ENCODE measurements at regions not wholly inside any gene's neighbourhood (a gene's known extent, or its start where the extent isn't known, plus 50 kb on each side); places are given as distances from the start of the nearest gene placed in this dataset.

- DNase-seq (ENCODE audit: low read depth in 2 of 2), result no peak
Measured at GRCh38 chr3:170780955-170781354, 89.0 kb downstream of the RPL22L1 start.

GRCh38 chr3:170780471-170780870, 89.5 kb downstream of the RPL22L1 start:
- no peak for DNase-seq (ENCODE audit: low read depth in 2 of 2)

GRCh38 chr3:170778240-170779217, 91.5 kb downstream of the RPL22L1 start:
- no peak for DNase-seq (ENCODE audit: low read depth in 2 of 2)

- no peak for DNase-seq (ENCODE audit: low read depth in 2 of 2)
Measured at GRCh38 chr3:170777564-170777926, 92.5 kb downstream of the RPL22L1 start.

- DNase-seq (ENCODE audit: low read depth in 2 of 2), result no peak
Measured at GRCh38 chr3:170776887-170777563, 93.0 kb downstream of the RPL22L1 start.

- DNase-seq (ENCODE audit: low read depth in 2 of 2), result no peak
Measured at GRCh38 chr3:170773682-170774425, 96.1 kb downstream of the RPL22L1 start.

- DNase-seq (ENCODE audit: low read depth in 2 of 2), result no peak
Measured at GRCh38 chr3:170772175-170772574, 97.8 kb downstream of the RPL22L1 start.

- no peak for DNase-seq (ENCODE audit: low read depth in 2 of 2)
Measured at GRCh38 chr3:170768334-170768801, 101.6 kb downstream of the RPL22L1 start.

- no peak for DNase-seq (ENCODE audit: low read depth in 2 of 2)
Measured at GRCh38 chr3:170767576-170767941, 102.4 kb downstream of the RPL22L1 start.

GRCh38 chr3:170766823-170767575, 103.0 kb downstream of the RPL22L1 start:
- no peak for DNase-seq (ENCODE audit: low read depth in 2 of 2)

GRCh38 chr3:170766253-170766652, 103.7 kb downstream of the RPL22L1 start:
- no peak for DNase-seq (ENCODE audit: low read depth in 2 of 2)

- no peak for DNase-seq (ENCODE audit: low read depth in 2 of 2)
Measured at GRCh38 chr3:170765419-170766078, 104.4 kb downstream of the RPL22L1 start.

GRCh38 chr3:170764017-170764416, 106.0 kb downstream of the RPL22L1 start:
- DNase-seq (ENCODE audit: low read depth in 2 of 2), result no peak

- DNase-seq (ENCODE audit: low read depth in 2 of 2), result no peak
Measured at GRCh38 chr3:170762064-170762463, 107.9 kb downstream of the RPL22L1 start.

GRCh38 chr3:170761103-170761502, 108.9 kb downstream of the RPL22L1 start:
- no peak for DNase-seq (ENCODE audit: low read depth in 2 of 2)

- no peak for DNase-seq (ENCODE audit: low read depth in 2 of 2)
Measured at GRCh38 chr3:170760174-170760526, 109.8 kb downstream of the RPL22L1 start.

GRCh38 chr3:170759511-170760173, 110.4 kb downstream of the RPL22L1 start:
- DNase-seq (ENCODE audit: low read depth in 2 of 2), result no peak

GRCh38 chr3:170757038-170757437, 113.0 kb downstream of the RPL22L1 start:
- DNase-seq (ENCODE audit: low read depth in 2 of 2), result no peak

GRCh38 chr3:170754311-170754693, 115.7 kb downstream of the RPL22L1 start:
- DNase-seq (ENCODE audit: low read depth in 2 of 2), result no peak

Measured in stimulated activated CD4-positive, alpha-beta T cell treated with anti-CD3 and anti-CD28 coated beads, Interleukin-4, amount 100 ng/mL, for 48 hours (primary cell).